BLaER1 (cell line): ENCODE measurements at regions not wholly inside any gene's neighbourhood (a gene's known extent, or its start where the extent isn't known, plus 50 kb on each side); places are given as distances from the start of the nearest gene placed in this dataset.

Experiments
- H3K27ac ChIP-seq: shearing (Covaris generic); formaldehyde crosslinking; 2 replicates; pipeline ENCODE4 v1.8.1; 2022
- H3K27me3 ChIP-seq: shearing (Covaris generic); formaldehyde crosslinking; 2 replicates; pipeline ENCODE4 v1.8.1; 2022
- H3K36me3 ChIP-seq: shearing (Covaris generic); formaldehyde crosslinking; 2 replicates; pipeline ENCODE4 v1.8.1; 2022
- H3K4me1 ChIP-seq: shearing (Covaris generic); formaldehyde crosslinking; 2 replicates; pipeline ENCODE4 v1.8.1; 2022
- H3K4me2 ChIP-seq: shearing (Covaris generic); formaldehyde crosslinking; 2 replicates; pipeline ENCODE4 v1.8.1; 2022
- H3K4me3 ChIP-seq: shearing (Covaris generic); formaldehyde crosslinking; 2 replicates; pipeline ENCODE4 v1.8.1; 2022
- H3K9ac ChIP-seq: shearing (Covaris generic); formaldehyde crosslinking; 2 replicates; pipeline ENCODE4 v1.8.1; 2022
- H3K9me3 ChIP-seq: shearing (Covaris generic); formaldehyde crosslinking; 2 replicates; pipeline ENCODE4 v1.8.1; 2022
- H4K20me1 ChIP-seq: shearing (Covaris generic); formaldehyde crosslinking; 2 replicates; pipeline ENCODE4 v1.8.1; 2022
- Cebpa-rat ChIP-seq: shearing (Covaris generic); IDR thresholded peaks from 2 replicates; pipeline ENCODE4 v1.8.1; 2022

DNA sequence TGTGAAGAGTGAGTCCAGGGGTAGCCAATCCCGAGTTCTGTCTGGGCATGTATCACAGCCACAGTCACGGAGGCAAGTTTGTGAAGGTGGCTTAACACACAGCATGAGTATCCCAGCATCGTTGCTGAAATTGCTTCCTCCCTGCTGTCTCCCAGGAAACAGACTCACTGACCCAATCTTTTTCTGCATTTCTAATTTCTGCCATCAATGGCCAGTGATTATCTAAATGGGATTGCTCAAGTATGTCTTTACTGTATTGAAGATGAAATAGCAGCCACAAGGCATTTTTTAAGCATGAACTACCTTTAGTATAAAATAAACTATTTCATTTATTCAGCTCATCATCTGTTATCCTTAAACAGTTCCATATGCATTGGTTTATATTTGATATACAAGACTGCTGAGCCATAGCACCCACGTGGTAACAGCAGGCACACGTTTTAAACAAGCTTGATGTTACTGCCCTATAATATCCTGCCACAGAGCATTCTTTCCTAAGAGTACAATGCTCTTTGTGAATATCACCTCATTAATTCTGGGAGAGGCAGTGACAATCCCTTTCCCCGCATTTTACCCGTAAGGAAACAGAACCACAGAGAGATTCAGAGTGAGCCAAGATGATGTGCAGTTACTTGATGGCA, 276.6 kb upstream of the THBS1 start:
- H3K36me3 ChIP-seq = no peaks in the 10 kb centered on the region

GRCh38 chr15:39304931-39305728, 275.7 kb upstream of the THBS1 start:
- TF ChIP-seq Cebpa-rat = no peak
- Histone ChIP-seq H3K36me3 (no peaks in the 10 kb centered on the region), H3K4me1 (no peaks in the 10 kb centered on the region), H3K9me3 (no peaks in the 10 kb centered on the region), H3K4me2 (no peak overlapping the region), H3K27ac (no peak overlapping the region), H3K4me3 (no peak overlapping the region), H3K9ac (no peak overlapping the region), H3K27me3 (no peaks in the 10 kb centered on the region), H4K20me1 (no peaks in the 10 kb centered on the region)

More for the DNA sequence above, 276.6 kb upstream of the THBS1 start:
- Histone ChIP-seq H3K9ac (no peak overlapping the region), H3K4me1 (no peaks in the 10 kb centered on the region), H3K4me3 (no peak overlapping the region), H3K27ac (no peak overlapping the region), H4K20me1 (no peaks in the 10 kb centered on the region), H3K4me2 (no peak overlapping the region), H3K27me3 (no peaks in the 10 kb centered on the region), H3K9me3 (no peaks in the 10 kb centered on the region)
- TF ChIP-seq Cebpa-rat = no peak

DNA sequence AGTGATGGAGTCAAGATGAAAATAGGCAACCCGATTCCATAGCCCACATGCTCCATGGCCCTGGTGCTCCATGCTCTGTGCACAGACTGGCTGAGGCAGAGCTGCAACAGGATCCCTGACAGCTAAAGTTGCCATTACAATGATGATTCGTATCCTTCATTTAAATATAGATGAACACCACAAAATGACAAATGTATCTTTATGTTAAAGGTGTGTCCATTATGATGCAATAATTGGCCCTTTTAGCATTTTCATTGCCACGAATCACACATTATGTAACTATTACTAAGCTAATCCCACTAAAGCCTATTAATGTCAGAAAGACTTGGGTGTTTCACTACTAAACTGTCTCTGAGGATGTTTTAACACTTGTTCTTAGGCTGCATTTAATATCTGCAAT, 270.2 kb upstream of the THBS1 start:
- H3K36me3 ChIP-seq = no peaks in the 10 kb centered on the region
- H4K20me1 ChIP-seq = no peaks in the 10 kb centered on the region
- no peak overlapping the region for H3K9ac ChIP-seq
- no peak overlapping the region for H3K4me2 ChIP-seq
- H3K27ac ChIP-seq = no peak overlapping the region
- TF ChIP-seq Cebpa-rat = peak; percentile 70; the same call in 1 of the 2 replicates
- H3K27me3 ChIP-seq = no peaks in the 10 kb centered on the region
- H3K9me3 ChIP-seq = no peaks in the 10 kb centered on the region
- H3K4me1 ChIP-seq = no peaks in the 10 kb centered on the region
- no peak overlapping the region for H3K4me3 ChIP-seq

DNA sequence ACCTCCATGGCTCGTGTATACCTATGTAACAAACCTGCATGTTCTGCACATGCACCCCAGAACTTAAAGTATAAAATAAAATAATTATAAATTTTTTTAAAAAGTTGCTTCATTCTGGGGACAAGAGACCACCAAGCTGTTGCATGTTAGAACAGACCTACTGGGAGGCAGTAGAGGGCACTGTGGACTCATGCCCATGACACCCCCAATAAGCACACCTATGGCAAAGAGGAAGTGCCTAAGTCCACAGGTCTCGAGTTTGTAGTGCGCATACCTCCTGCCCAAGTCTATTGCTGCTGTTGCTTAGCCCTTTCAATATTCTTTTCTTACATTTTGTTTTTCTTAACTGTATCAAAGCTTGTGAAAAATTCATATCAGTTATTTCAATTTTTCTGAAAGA, 267.9 kb upstream of the THBS1 start:
- Histone ChIP-seq H3K36me3 (no peaks in the 10 kb centered on the region), H3K27me3 (no peaks in the 10 kb centered on the region), H4K20me1 (no peaks in the 10 kb centered on the region), H3K9me3 (no peaks in the 10 kb centered on the region), H3K27ac (no peak overlapping the region), H3K9ac (no peak overlapping the region), H3K4me2 (no peak overlapping the region), H3K4me1 (no peaks in the 10 kb centered on the region), H3K4me3 (no peak overlapping the region)
- no peak for TF ChIP-seq Cebpa-rat

DNA sequence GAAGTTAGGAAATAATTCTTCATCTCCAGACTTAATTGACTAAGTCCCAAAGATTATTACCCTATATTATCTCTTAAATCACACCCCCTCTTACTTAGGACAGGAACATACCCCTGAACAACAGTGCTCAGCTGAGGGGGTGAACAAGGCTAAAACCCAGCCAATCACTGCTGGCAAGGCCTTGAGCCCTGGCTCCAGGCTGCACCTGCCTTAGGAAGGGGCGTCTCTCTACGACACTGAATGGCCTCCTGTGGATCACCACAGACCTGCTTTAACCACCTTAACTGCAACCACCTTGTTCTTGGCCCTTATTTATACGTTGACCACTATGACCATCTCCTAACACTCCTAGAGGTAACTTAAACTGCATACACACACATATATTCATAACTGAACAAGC, 267.4 kb upstream of the THBS1 start:
- Histone ChIP-seq H4K20me1 (no peaks in the 10 kb centered on the region), H3K27ac (no peak overlapping the region), H3K4me2 (no peak overlapping the region), H3K9ac (no peak overlapping the region), H3K4me1 (no peaks in the 10 kb centered on the region), H3K27me3 (no peaks in the 10 kb centered on the region), H3K36me3 (no peaks in the 10 kb centered on the region), H3K9me3 (no peaks in the 10 kb centered on the region), H3K4me3 (no peak overlapping the region)
- TF ChIP-seq Cebpa-rat = no peak

DNA sequence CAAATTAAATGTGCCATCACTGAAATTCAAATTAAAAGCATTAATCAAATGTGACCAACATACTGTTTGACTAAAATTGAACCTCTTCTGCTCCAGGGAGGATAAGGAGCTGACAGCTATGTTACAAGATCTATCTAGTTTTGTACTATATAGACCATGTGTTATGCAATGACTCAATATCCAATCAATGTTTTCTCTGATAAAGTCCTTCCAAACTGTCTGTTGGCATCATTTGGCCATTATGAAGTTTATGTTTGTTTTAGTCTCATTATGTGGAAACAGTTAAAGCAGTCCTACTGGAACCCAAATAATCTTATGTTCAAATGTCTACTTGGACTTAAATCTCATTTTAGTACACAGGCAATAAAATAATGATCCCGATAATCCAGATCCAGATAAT, 267.0 kb upstream of the THBS1 start:
- H3K4me3 ChIP-seq = no peak overlapping the region
- no peak overlapping the region for H3K9ac ChIP-seq
- no peaks in the 10 kb centered on the region for H3K36me3 ChIP-seq
- H3K4me1 ChIP-seq = no peaks in the 10 kb centered on the region
- H3K27me3 ChIP-seq = no peaks in the 10 kb centered on the region
- no peaks in the 10 kb centered on the region for H3K9me3 ChIP-seq
- TF ChIP-seq Cebpa-rat = no peak
- H3K27ac ChIP-seq = no peak overlapping the region
- H3K4me2 ChIP-seq = no peak overlapping the region
- no peaks in the 10 kb centered on the region for H4K20me1 ChIP-seq

DNA sequence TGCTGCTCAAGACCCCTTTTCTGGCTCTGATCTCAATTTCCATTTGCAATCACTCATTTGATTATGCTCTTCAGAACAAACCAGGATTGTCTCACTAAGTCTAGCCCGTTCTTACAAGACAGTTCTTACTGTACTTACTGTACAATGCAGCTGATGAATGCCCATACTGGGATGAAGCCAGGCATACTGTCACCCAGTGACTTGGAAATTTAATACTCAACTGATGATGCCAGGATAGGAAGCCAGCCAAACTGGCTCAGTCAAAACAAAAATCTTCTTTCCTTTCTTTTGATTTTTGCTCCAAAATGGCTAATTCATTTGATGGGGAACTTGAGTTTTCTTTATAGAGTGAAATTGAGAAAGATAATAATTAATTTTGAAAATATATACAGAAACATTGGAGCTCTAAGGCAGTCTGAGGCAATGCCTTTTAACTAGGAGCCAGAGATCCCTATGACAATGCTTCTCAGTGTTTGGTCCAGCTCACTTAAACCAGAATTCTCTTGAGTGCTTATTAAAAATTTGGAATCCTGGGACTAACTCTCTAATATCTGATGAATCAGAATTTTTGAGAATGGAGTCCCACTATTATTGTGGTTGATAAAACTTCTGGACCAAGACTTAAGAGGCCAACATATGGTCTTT, 265.6 kb upstream of the THBS1 start:
- Histone ChIP-seq H3K4me2 (no peak overlapping the region), H3K27me3 (no peaks in the 10 kb centered on the region), H3K9ac (no peak overlapping the region), H3K9me3 (peaks cover 3% of the 10 kb centered on the region; the same call in 1 of the 2 replicates), H3K4me1 (no peaks in the 10 kb centered on the region), H4K20me1 (no peaks in the 10 kb centered on the region), H3K27ac (no peak overlapping the region), H3K4me3 (no peak overlapping the region), H3K36me3 (no peaks in the 10 kb centered on the region)
- no peak for TF ChIP-seq Cebpa-rat

DNA sequence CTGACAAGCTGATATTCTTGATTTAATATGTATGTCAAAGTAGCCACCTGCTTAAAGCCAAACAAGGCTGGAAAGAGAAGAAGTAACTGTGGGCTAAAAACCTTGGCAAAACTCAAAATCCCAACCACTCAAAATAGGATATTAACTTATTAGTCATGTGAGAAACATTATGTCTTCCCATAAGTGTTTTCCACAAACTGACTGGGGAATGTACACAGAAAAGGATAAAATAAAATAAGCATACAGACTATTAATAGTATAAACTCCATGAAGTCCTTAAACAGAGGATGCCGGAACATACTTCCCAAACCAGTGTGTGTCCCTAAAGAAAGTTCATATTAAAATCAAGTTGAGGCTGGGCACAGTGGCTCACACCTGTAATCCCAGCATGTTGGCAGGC, 263.7 kb upstream of the THBS1 start:
- Histone ChIP-seq H3K9me3 (peaks cover 6% of the 10 kb centered on the region; the same call in 1 of the 2 replicates), H3K4me1 (no peaks in the 10 kb centered on the region), H3K36me3 (no peaks in the 10 kb centered on the region), H3K9ac (no peak overlapping the region), H3K4me2 (no peak overlapping the region), H3K27me3 (no peaks in the 10 kb centered on the region), H3K27ac (no peak overlapping the region), H3K4me3 (no peak overlapping the region), H4K20me1 (no peaks in the 10 kb centered on the region)
- TF ChIP-seq Cebpa-rat = no peak

- H3K27me3 ChIP-seq = no peaks in the 10 kb centered on the region
- no peaks in the 10 kb centered on the region for H4K20me1 ChIP-seq
- H3K4me3 ChIP-seq = no peak overlapping the region
- no peak overlapping the region for H3K27ac ChIP-seq
- H3K4me2 ChIP-seq = no peak overlapping the region
- H3K4me1 ChIP-seq = no peaks in the 10 kb centered on the region
- H3K9me3 ChIP-seq = peaks cover 6% of the 10 kb centered on the region; the same call in 1 of the 2 replicates
- H3K36me3 ChIP-seq = no peaks in the 10 kb centered on the region
- no peak overlapping the region for H3K9ac ChIP-seq
- no peak; the same call in 1 of the 2 replicates for TF ChIP-seq Cebpa-rat
Measured at GRCh38 chr15:39318231-39318630, 262.6 kb upstream of the THBS1 start.

GRCh38 chr15:39320355-39320754, 260.5 kb upstream of the THBS1 start:
- no peak for TF ChIP-seq Cebpa-rat
- Histone ChIP-seq H3K4me3 (no peak overlapping the region), H3K9me3 (peaks cover 6% of the 10 kb centered on the region; the same call in 1 of the 2 replicates)

More at GRCh38 chr15:39320355-39320754, 260.5 kb upstream of the THBS1 start:
- H3K9ac ChIP-seq = no peak overlapping the region
- H3K4me2 ChIP-seq = no peak overlapping the region
- H4K20me1 ChIP-seq = no peaks in the 10 kb centered on the region
- H3K4me1 ChIP-seq = no peaks in the 10 kb centered on the region
- H3K27me3 ChIP-seq = no peaks in the 10 kb centered on the region
- H3K36me3 ChIP-seq = no peaks in the 10 kb centered on the region
- H3K27ac ChIP-seq = no peak overlapping the region
